Astrocyte (in vitro differentiated cells and primary cell): ENCODE measurements at regions not wholly inside any gene's neighbourhood (a gene's known extent, or its start where the extent isn't known, plus 50 kb on each side); places are given as distances from the start of the nearest gene placed in this dataset.

Experiments
- DNase-seq: peaks from one replicate; pipeline ENCODE4 v3.0.0-alpha.2; 2010; ENCODE audit warnings: low read depth
- FAIRE-seq: peaks from 2 replicates; lab custom pipeline; 2011; peaks lifted over from hg19 to GRCh38; lab: Jason Lieb, UNC
- H2AFZ ChIP-seq: 2 replicates; pipeline ENCODE4 v1.6.0; 2012; ENCODE audit warnings: low read depth, low read length, inconsistent platforms
- H3K27ac ChIP-seq: 2 replicates; pipeline ENCODE4 v1.5.1; 2011; ENCODE audit warnings: low read depth, low read length, inconsistent platforms
- H3K27me3 ChIP-seq: 2 replicates; pipeline ENCODE4 v1.6.0; 2011; ENCODE audit warnings: low read length, inconsistent platforms; ENCODE audit not compliant: insufficient read depth
- H3K36me3 ChIP-seq: 2 replicates; pipeline ENCODE4 v1.5.1; 2011; ENCODE audit warnings: low read length, inconsistent platforms; ENCODE audit not compliant: insufficient read depth
- H3K4me1 ChIP-seq: 2 replicates; pipeline ENCODE4 v1.5.1; 2011; ENCODE audit warnings: low read length, inconsistent platforms; ENCODE audit not compliant: insufficient read depth
- H3K4me2 ChIP-seq: 2 replicates; pipeline ENCODE4 v1.6.0; 2012; ENCODE audit warnings: low read length, inconsistent platforms
- H3K4me3 ChIP-seq: 2 replicates; pipeline ENCODE4 v1.5.1; 2011; ENCODE audit warnings: low read depth, mild to moderate bottlenecking, low read length, inconsistent platforms; ENCODE audit not compliant: insufficient read depth
- H3K79me2 ChIP-seq: 2 replicates; pipeline ENCODE4 v1.6.0; 2012; ENCODE audit warnings: mild to moderate bottlenecking, low read length, inconsistent platforms; ENCODE audit not compliant: insufficient read depth
- H3K9ac ChIP-seq: 2 replicates; pipeline ENCODE4 v1.6.0; 2012; ENCODE audit warnings: mild to moderate bottlenecking, low read length, inconsistent platforms
- H3K9me3 ChIP-seq: 2 replicates; pipeline ENCODE4 v1.5.1; 2012; ENCODE audit warnings: low read depth, mild to moderate bottlenecking, low read length, inconsistent platforms; ENCODE audit not compliant: insufficient read depth
- H4K20me1 ChIP-seq: 2 replicates; pipeline ENCODE4 v1.6.0; 2012; ENCODE audit warnings: low read length, inconsistent platforms; ENCODE audit not compliant: insufficient read depth
- H3K27ac Mint-ChIP-seq: one replicate; pipeline ENCODE4 v1.8.0; 2021; ENCODE audit warnings: mild to moderate bottlenecking, mixed read lengths; ENCODE audit not compliant: unreplicated experiment
- H3K27me3 Mint-ChIP-seq: one replicate; pipeline ENCODE4 v1.8.0; 2021; ENCODE audit warnings: low read depth, mixed read lengths; ENCODE audit not compliant: unreplicated experiment
- H3K36me3 Mint-ChIP-seq: one replicate; pipeline ENCODE4 v1.8.0; 2021; ENCODE audit warnings: low read depth, mixed read lengths; ENCODE audit not compliant: unreplicated experiment
- H3K4me1 Mint-ChIP-seq: one replicate; pipeline ENCODE4 v1.8.0; 2021; ENCODE audit warnings: low read depth, mixed read lengths; ENCODE audit not compliant: unreplicated experiment
- H3K4me3 Mint-ChIP-seq: one replicate; pipeline ENCODE4 v1.8.0; 2021; ENCODE audit warnings: mild to moderate bottlenecking, moderate library complexity, mixed read lengths; ENCODE audit not compliant: unreplicated experiment
- H3K9me3 Mint-ChIP-seq: one replicate; pipeline ENCODE4 v1.8.0; 2021; ENCODE audit warnings: mild to moderate bottlenecking, mixed read lengths; ENCODE audit not compliant: unreplicated experiment
- EZH2 ChIP-seq: IDR thresholded peaks from 2 replicates; pipeline ENCODE4 v1.6.1; 2012; ENCODE audit warnings: mild to moderate bottlenecking, low read length, inconsistent platforms; ENCODE audit not compliant: insufficient read depth
- TF ChIP-seq, protein P1 (sequence below): IDR thresholded peaks from 2 replicates; pipeline ENCODE4 v1.5.1; 2011; ENCODE audit warnings: low read depth, mild to moderate bottlenecking, inconsistent platforms, low read length, moderate library complexity; ENCODE audit not compliant: insufficient read depth

DNA sequence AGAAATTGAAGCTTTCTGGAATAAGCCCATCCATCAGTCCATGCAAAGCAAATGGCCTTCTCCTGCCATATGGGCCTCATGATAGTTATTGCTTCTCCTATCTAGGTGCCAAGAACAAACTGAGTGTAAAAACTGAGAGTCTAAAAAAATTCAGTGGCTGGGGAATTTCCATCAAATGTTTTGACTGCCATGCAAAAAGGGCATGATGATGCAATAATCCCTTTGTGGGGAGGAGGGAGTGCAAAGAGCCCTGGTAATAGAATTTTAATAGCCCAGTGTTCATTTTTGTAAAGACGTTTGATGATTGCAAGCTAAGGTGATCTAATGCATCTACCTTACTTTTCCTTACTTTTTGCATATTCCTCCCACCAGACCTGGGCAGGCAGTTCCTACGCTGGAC lies 683.7 kb downstream of the EPM2A start:
- no peak overlapping the region for H3K27ac Mint-ChIP-seq
- Histone ChIP-seq H3K79me2 (no peaks in the 10 kb centered on the region), H4K20me1 (no peaks in the 10 kb centered on the region), H3K4me2 (no peak overlapping the region), H3K27ac (no peak overlapping the region), H3K9me3 (no peaks in the 10 kb centered on the region), H3K4me1 (no peaks in the 10 kb centered on the region), H3K36me3 (no peaks in the 10 kb centered on the region), H3K9ac (no peak overlapping the region), H3K4me3 (no peak overlapping the region), H2AFZ (no peak overlapping the region), H3K27me3 (no peaks in the 10 kb centered on the region)
- TF ChIP-seq, protein P1, sequence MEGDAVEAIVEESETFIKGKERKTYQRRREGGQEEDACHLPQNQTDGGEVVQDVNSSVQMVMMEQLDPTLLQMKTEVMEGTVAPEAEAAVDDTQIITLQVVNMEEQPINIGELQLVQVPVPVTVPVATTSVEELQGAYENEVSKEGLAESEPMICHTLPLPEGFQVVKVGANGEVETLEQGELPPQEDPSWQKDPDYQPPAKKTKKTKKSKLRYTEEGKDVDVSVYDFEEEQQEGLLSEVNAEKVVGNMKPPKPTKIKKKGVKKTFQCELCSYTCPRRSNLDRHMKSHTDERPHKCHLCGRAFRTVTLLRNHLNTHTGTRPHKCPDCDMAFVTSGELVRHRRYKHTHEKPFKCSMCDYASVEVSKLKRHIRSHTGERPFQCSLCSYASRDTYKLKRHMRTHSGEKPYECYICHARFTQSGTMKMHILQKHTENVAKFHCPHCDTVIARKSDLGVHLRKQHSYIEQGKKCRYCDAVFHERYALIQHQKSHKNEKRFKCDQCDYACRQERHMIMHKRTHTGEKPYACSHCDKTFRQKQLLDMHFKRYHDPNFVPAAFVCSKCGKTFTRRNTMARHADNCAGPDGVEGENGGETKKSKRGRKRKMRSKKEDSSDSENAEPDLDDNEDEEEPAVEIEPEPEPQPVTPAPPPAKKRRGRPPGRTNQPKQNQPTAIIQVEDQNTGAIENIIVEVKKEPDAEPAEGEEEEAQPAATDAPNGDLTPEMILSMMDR = no peak
- no peak for TF ChIP-seq EZH2
- no peak for FAIRE-seq
- H3K36me3 Mint-ChIP-seq = no peaks in the 10 kb centered on the region
- no peak for DNase-seq
- no peaks in the 10 kb centered on the region for H3K27me3 Mint-ChIP-seq
- H3K4me3 Mint-ChIP-seq = no peak overlapping the region
- no peaks in the 10 kb centered on the region for H3K4me1 Mint-ChIP-seq
- H3K9me3 Mint-ChIP-seq = no peaks in the 10 kb centered on the region

DNA sequence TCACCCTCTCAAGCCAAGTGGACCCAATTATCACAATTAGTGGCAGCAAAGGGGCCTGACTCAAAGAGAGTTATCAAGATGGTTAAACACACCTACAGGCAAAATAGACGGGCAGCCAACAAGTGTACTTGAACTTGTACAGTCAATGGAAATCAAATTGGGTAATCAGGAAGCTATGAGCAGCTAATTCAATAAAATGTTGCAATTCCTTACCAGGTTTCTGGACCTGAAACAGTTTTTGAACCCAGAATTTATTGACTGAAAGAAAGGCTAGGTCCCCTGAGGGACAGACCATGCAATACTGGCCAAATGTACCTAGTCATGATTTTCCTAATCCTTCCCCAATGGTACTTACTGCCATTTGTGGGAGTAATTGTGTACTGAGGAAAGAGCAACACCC lies 679.8 kb downstream of the EPM2A start:
- no peaks in the 10 kb centered on the region for H3K4me1 ChIP-seq
- DNase-seq (no peak), FAIRE-seq (no peak)
- H3K9ac ChIP-seq = no peak overlapping the region
- Mint-ChIP-seq H3K27me3 (peaks cover 3% of the 10 kb centered on the region), H3K27ac (no peak overlapping the region), H3K4me3 (no peak overlapping the region), H3K36me3 (no peaks in the 10 kb centered on the region), H3K4me1 (no peaks in the 10 kb centered on the region), H3K9me3 (no peaks in the 10 kb centered on the region)
- no peak overlapping the region for H2AFZ ChIP-seq
- no peaks in the 10 kb centered on the region for H3K36me3 ChIP-seq
- no peaks in the 10 kb centered on the region for H3K9me3 ChIP-seq
- no peak overlapping the region for H3K27ac ChIP-seq
- H3K4me3 ChIP-seq = no peak overlapping the region
- no peak overlapping the region for H3K4me2 ChIP-seq
- no peaks in the 10 kb centered on the region for H3K27me3 ChIP-seq
- TF ChIP-seq, protein P1 = no peak
- no peak for TF ChIP-seq EZH2
- H4K20me1 ChIP-seq = no peaks in the 10 kb centered on the region
- no peaks in the 10 kb centered on the region for H3K79me2 ChIP-seq

DNA sequence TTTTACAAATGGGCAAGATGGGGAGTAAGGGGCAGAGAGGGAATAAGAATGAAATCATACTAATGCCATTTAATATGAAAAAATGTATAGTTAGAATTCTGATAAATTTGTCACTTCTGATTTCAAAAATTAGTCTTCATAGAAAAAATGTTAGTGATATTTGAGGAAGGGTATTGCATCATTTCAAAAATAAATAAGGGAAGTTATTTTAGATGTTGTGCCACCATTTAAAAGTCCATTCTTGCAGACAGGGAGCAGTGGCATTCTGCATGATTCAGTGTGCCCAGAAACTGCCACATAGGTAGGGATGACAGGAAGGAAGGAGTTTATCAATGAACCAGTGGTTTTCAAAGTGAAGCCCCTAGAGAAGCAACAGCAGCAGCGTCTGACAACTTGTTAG lies 674.6 kb downstream of the EPM2A start:
- FAIRE-seq (no peak), DNase-seq (no peak)
- H3K9ac ChIP-seq = no peak overlapping the region
- Mint-ChIP-seq H3K4me1 (no peaks in the 10 kb centered on the region), H3K36me3 (no peaks in the 10 kb centered on the region), H3K27me3 (peaks cover 3% of the 10 kb centered on the region), H3K9me3 (no peaks in the 10 kb centered on the region), H3K27ac (no peak overlapping the region), H3K4me3 (no peak overlapping the region)
- no peaks in the 10 kb centered on the region for H4K20me1 ChIP-seq
- no peak overlapping the region for H2AFZ ChIP-seq
- H3K4me3 ChIP-seq = no peak overlapping the region
- no peaks in the 10 kb centered on the region for H3K4me1 ChIP-seq
- H3K27ac ChIP-seq = no peak overlapping the region
- no peaks in the 10 kb centered on the region for H3K9me3 ChIP-seq
- H3K27me3 ChIP-seq = no peaks in the 10 kb centered on the region
- H3K4me2 ChIP-seq = no peak overlapping the region
- no peak for TF ChIP-seq EZH2
- TF ChIP-seq, protein P1 = no peak
- no peaks in the 10 kb centered on the region for H3K36me3 ChIP-seq
- no peaks in the 10 kb centered on the region for H3K79me2 ChIP-seq
